ENCODE measurements at regions not wholly inside any gene's neighbourhood (a gene's known extent, or its start where the extent isn't known, plus 50 kb on each side); places are given as distances from the start of the nearest gene placed in this dataset.

GRCh38 chr22:22712092-22712658, 67.8 kb downstream of the GGTLC2 start:
- DNase-seq (no peak), ATAC-seq (no peak)
- H3K9me3 ChIP-seq, result no peaks in the 10 kb centered on the region
- no peaks in the 10 kb centered on the region for H3K27me3 ChIP-seq
- no peak overlapping the region for H3K4me3 ChIP-seq
- intact Hi-C loops (cut with DNase I), result no loop called here
- WGBS, 2 donors, result 85 to 86% methylated on average over 4 to 6 of the region's 6 CpGs
- H3K4me1 ChIP-seq, result no peaks in the 10 kb centered on the region
- no peak overlapping the region for H3K27ac ChIP-seq
- no peak for TF ChIP-seq POLR2A (IDR thresholded peaks at IDR 0.05)
- TF ChIP-seq, protein P1, sequence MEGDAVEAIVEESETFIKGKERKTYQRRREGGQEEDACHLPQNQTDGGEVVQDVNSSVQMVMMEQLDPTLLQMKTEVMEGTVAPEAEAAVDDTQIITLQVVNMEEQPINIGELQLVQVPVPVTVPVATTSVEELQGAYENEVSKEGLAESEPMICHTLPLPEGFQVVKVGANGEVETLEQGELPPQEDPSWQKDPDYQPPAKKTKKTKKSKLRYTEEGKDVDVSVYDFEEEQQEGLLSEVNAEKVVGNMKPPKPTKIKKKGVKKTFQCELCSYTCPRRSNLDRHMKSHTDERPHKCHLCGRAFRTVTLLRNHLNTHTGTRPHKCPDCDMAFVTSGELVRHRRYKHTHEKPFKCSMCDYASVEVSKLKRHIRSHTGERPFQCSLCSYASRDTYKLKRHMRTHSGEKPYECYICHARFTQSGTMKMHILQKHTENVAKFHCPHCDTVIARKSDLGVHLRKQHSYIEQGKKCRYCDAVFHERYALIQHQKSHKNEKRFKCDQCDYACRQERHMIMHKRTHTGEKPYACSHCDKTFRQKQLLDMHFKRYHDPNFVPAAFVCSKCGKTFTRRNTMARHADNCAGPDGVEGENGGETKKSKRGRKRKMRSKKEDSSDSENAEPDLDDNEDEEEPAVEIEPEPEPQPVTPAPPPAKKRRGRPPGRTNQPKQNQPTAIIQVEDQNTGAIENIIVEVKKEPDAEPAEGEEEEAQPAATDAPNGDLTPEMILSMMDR (IDR thresholded peaks at IDR 0.05), result no peak
- no peaks in the 10 kb centered on the region for H3K36me3 ChIP-seq (replicated peaks in 1 of 2; ENCODE audit: insufficient read depth in 1 of 2, low read depth in 2 of 2)

DNA sequence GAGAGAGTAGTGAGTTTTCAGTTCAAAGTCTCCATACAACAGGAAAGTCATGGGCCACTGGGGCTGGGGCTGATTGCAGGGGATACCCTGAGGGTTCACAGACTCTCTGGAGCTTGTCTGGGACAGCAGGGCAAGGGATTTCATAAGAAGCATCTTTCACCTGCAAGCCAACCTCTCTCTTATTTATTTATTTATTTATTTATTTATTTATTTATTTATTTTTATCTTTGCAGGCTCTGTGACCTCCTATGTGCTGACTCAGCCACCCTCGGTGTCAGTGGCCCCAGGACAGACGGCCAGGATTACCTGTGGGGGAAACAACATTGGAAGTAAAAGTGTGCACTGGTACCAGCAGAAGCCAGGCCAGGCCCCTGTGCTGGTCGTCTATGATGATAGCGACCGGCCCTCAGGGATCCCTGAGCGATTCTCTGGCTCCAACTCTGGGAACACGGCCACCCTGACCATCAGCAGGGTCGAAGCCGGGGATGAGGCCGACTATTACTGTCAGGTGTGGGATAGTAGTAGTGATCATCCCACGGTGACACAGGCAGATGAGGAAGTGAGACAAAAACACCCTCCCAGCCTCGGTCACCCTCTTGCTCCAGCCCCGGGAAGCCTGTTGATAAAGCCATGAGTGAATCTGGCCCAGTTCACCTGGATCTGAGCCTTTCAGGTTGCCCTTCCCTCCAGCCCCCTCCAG, 68.4 kb downstream of the GGTLC2 start:
- Histone ChIP-seq H3K27me3 (no peaks in the 10 kb centered on the region), H3K4me1 (no peaks in the 10 kb centered on the region), H3K4me3 (no peak overlapping the region), H3K27ac (no peak overlapping the region), H3K9me3 (no peaks in the 10 kb centered on the region), H3K36me3 (replicated peaks in 1 of 2; ENCODE audit: insufficient read depth in 1 of 2, low read depth in 2 of 2) (no peaks in the 10 kb centered on the region)
- no peak for ATAC-seq
- DNase-seq, result no peak
- intact Hi-C loops (cut with DNase I), result no loop called here
- WGBS, 2 donors, result 59 to 87% methylated on average over 12 to 13 of the region's 13 CpGs
- TF ChIP-seq, protein P1 (IDR thresholded peaks at IDR 0.05), result no peak
- TF ChIP-seq POLR2A (IDR thresholded peaks at IDR 0.05), result no peak

GRCh38 chr22:22713416-22713815, 69.0 kb downstream of the GGTLC2 start:
- no peak for TF ChIP-seq POLR2A (IDR thresholded peaks at IDR 0.05)
- TF ChIP-seq, protein P1 (IDR thresholded peaks at IDR 0.05), result no peak
- WGBS, 2 donors, result 54 to 63% methylated on average over 1 of the region's 1 CpG
- Histone ChIP-seq H3K27me3 (no peaks in the 10 kb centered on the region), H3K27ac (no peak overlapping the region), H3K36me3 (replicated peaks in 1 of 2; ENCODE audit: insufficient read depth in 1 of 2, low read depth in 2 of 2) (no peaks in the 10 kb centered on the region), H3K4me3 (no peak overlapping the region), H3K4me1 (no peaks in the 10 kb centered on the region), H3K9me3 (no peaks in the 10 kb centered on the region)
- DNase-seq (no peak), ATAC-seq (no peak)
- intact Hi-C loops (cut with DNase I), result no loop called here

DNA sequence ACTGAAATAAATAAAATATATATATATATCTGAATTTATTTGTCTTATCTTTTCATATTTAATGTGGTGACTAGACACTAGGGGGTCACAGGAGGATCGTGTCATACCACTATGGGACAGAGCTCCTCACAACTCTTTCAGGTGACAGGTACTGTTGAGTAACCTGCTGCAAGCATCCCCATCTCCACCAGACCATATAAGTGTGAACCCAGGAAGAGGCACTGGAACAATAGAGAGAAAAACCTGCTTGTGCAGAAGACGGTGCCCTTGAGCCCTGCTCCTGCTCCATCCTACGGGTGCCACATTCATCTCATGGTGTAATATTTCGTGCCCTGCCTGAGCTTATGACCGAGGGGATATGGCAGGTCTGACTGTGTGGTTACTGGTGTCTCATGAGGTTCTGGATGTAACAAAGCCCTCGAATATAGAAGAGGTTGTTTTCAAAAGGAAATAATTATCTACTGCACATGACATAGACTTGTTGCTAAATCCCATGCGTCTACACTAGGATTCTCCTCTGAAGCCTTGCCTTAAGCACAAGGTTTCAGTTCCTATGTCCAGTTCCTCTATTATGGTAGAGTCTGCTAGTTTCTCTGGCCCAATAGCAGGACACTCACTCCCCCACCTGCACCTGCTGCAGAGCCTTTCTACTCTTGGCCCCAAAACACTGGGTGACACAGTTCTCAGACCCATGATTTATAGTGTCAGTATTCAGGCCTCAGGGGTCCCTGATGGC, 70.4 kb downstream of the GGTLC2 start:
- ATAC-seq (no peak), DNase-seq (no peak)
- 54 to 57% methylated on average over 7 of the region's 7 CpGs for WGBS, 2 donors
- Histone ChIP-seq H3K4me3 (no peak overlapping the region), H3K4me1 (no peaks in the 10 kb centered on the region), H3K9me3 (no peaks in the 10 kb centered on the region), H3K27me3 (no peaks in the 10 kb centered on the region), H3K27ac (no peak overlapping the region), H3K36me3 (replicated peaks in 1 of 2; ENCODE audit: insufficient read depth in 1 of 2, low read depth in 2 of 2) (no peaks in the 10 kb centered on the region)
- intact Hi-C loops (cut with DNase I), result no loop called here
- TF ChIP-seq, protein P1 (IDR thresholded peaks at IDR 0.05), result no peak
